H9 (cell line): ENCODE measurements at regions not wholly inside any gene's neighbourhood (a gene's known extent, or its start where the extent isn't known, plus 50 kb on each side); places are given as distances from the start of the nearest gene placed in this dataset.

Source experiments
- DNase-seq: peaks from one replicate; pipeline ENCODE4 v3.0.0-alpha.2; 2017
- H2AFZ ChIP-seq: one replicate; pipeline ENCODE4 v1.6.1; 2013; ENCODE audit warnings: mild to moderate bottlenecking, low read length, control low read depth, moderate library complexity
- H2AK5ac ChIP-seq: 2 replicates; pipeline ENCODE4 v1.6.1; 2013; ENCODE audit warnings: low read length, control low read depth, mixed read lengths; ENCODE audit not compliant: insufficient read length
- H2BK120ac ChIP-seq: one replicate; pipeline ENCODE4 v1.6.1; 2013; ENCODE audit warnings: low read depth, mild to moderate bottlenecking, low read length, control low read depth, inconsistent platforms; ENCODE audit not compliant: poor library complexity, severe bottlenecking
- H2BK12ac ChIP-seq: 2 replicates; pipeline ENCODE4 v1.6.1; 2013; ENCODE audit warnings: low read length, control low read depth, mixed read lengths, low read depth; ENCODE audit not compliant: insufficient read length
- H2BK15ac ChIP-seq: 2 replicates; pipeline ENCODE4 v1.6.1; 2013; ENCODE audit warnings: low read depth, low read length, control low read depth
- H2BK20ac ChIP-seq: one replicate; pipeline ENCODE4 v1.6.1; 2013; ENCODE audit warnings: low read depth, mild to moderate bottlenecking, low read length, control low read depth, inconsistent platforms; ENCODE audit not compliant: poor library complexity, severe bottlenecking
- H2BK5ac ChIP-seq: 2 replicates; pipeline ENCODE4 v1.6.1; 2013; ENCODE audit warnings: low read length, control low read depth, mixed read lengths; ENCODE audit not compliant: insufficient read length
- H3K14ac ChIP-seq: 2 replicates; pipeline ENCODE4 v1.6.1; 2013; ENCODE audit warnings: low read length, control low read depth; ENCODE audit not compliant: insufficient read depth
- H3K18ac ChIP-seq: 2 replicates; pipeline ENCODE4 v1.6.1; 2013; ENCODE audit warnings: low read depth, mild to moderate bottlenecking, mixed read lengths, low read length, control low read depth; ENCODE audit not compliant: insufficient read length
- H3K23ac ChIP-seq: 2 replicates; pipeline ENCODE4 v1.6.1; 2013; ENCODE audit warnings: low read length, control low read depth, mixed read lengths, low read depth; ENCODE audit not compliant: insufficient read length
- H3K23me2 ChIP-seq: 2 replicates; pipeline ENCODE4 v1.6.1; 2013; ENCODE audit warnings: low read depth, mild to moderate bottlenecking, mixed read lengths, low read length, control low read depth; ENCODE audit not compliant: insufficient read length, poor library complexity, severe bottlenecking
- H3K27ac ChIP-seq: 2 replicates; pipeline ENCODE4 v1.5.1; 2013; ENCODE audit warnings: low read length, control low read depth, mixed read lengths, low read depth; ENCODE audit not compliant: insufficient read length
- H3K27me3 ChIP-seq: 2 replicates; pipeline ENCODE4 v1.6.1; 2013; ENCODE audit warnings: low read length, control low read depth, inconsistent platforms; ENCODE audit not compliant: insufficient read depth
- H3K4ac ChIP-seq: 2 replicates; pipeline ENCODE4 v1.6.1; 2013; ENCODE audit warnings: low read depth, mild to moderate bottlenecking, control low read depth, inconsistent platforms, low read length, moderate library complexity
- H3K4me1 ChIP-seq: 2 replicates; pipeline ENCODE4 v1.6.1; 2013; ENCODE audit warnings: low read length, control low read depth, inconsistent platforms; ENCODE audit not compliant: insufficient read depth
- H3K4me2 ChIP-seq: 2 replicates; pipeline ENCODE4 v1.6.1; 2013; ENCODE audit warnings: low read length, control low read depth, mixed read lengths; ENCODE audit not compliant: insufficient read length, insufficient read depth
- H3K56ac ChIP-seq: 2 replicates; pipeline ENCODE4 v1.6.1; 2013; ENCODE audit warnings: low read depth, mild to moderate bottlenecking, mixed read lengths, low read length, control low read depth; ENCODE audit not compliant: insufficient read length
- H3K79me1 ChIP-seq: 2 replicates; pipeline ENCODE4 v1.6.1; 2013; ENCODE audit warnings: low read depth, mild to moderate bottlenecking, moderate library complexity, low read length, control low read depth, inconsistent platforms; ENCODE audit not compliant: insufficient read depth, poor library complexity, severe bottlenecking
- H3K79me2 ChIP-seq: 2 replicates; pipeline ENCODE4 v1.6.1; 2013; ENCODE audit warnings: low read length, control low read depth, inconsistent platforms; ENCODE audit not compliant: insufficient read depth
- H3K9ac ChIP-seq: 2 replicates; pipeline ENCODE4 v1.6.1; 2013; ENCODE audit warnings: low read length, control low read depth, mixed read lengths; ENCODE audit not compliant: insufficient read length; ENCODE audit errors: extremely low read depth
- H3K9me3 ChIP-seq: one replicate; pipeline ENCODE4 v1.6.1; 2013; ENCODE audit warnings: low read depth, low read length, inconsistent platforms; ENCODE audit not compliant: control insufficient read depth
- H3T11ph ChIP-seq: one replicate; pipeline ENCODE4 v1.6.1; 2013; ENCODE audit warnings: mild to moderate bottlenecking, low read length, control low read depth, inconsistent platforms
- H4K20me1 ChIP-seq: one replicate; pipeline ENCODE4 v1.6.1; 2013; ENCODE audit not compliant: control insufficient read depth, insufficient read length, insufficient read depth
- H4K5ac ChIP-seq: 2 replicates; pipeline ENCODE4 v1.6.1; 2013; ENCODE audit warnings: low read depth, mild to moderate bottlenecking, mixed read lengths, low read length, control low read depth; ENCODE audit not compliant: insufficient read length
- H4K8ac ChIP-seq: replicated peaks from 2 replicates; pipeline ENCODE4 v1.6.1; 2013; ENCODE audit warnings: low read length, control low read depth, mixed read lengths, low read depth; ENCODE audit not compliant: insufficient read length
- H4K91ac ChIP-seq: 2 replicates; pipeline ENCODE4 v1.6.1; 2013; ENCODE audit warnings: low read depth, mild to moderate bottlenecking, moderate library complexity, mixed read lengths, low read length, control low read depth; ENCODE audit not compliant: insufficient read length
- H3K27ac Mint-ChIP-seq, 3 experiments: 2 replicates in 2 of 3; 3 replicates in 1 of 3; pipeline ENCODE4 v1.8.0; 2020 to 2021; ENCODE audit warnings: mixed read lengths in 3 of 3, mild to moderate bottlenecking in 1 of 3, moderate library complexity in 1 of 3
- H3K27me3 Mint-ChIP-seq: 2 replicates; pipeline ENCODE4 v1.8.0; 2021; ENCODE audit warnings: low read depth, mild to moderate bottlenecking, moderate library complexity, mixed read lengths
- H3K36me3 Mint-ChIP-seq, 3 experiments: 2 replicates in 2 of 3; 3 replicates in 1 of 3; pipeline ENCODE4 v1.8.0; 2020 to 2021; ENCODE audit warnings: low read depth in 3 of 3, mixed read lengths in 3 of 3; ENCODE audit not compliant: insufficient read depth in 1 of 3
- H3K4me1 Mint-ChIP-seq, 2 experiments: 2 replicates each; pipeline ENCODE4 v1.8.0; 2020; ENCODE audit warnings: mixed read lengths in 2 of 2
- H3K4me3 Mint-ChIP-seq, 2 experiments: 2 replicates in 1 of 2; 3 replicates in 1 of 2; pipeline ENCODE4 v1.8.0; 2020 to 2021; ENCODE audit warnings: mild to moderate bottlenecking in 2 of 2, mixed read lengths in 2 of 2, moderate library complexity in 1 of 2
- H3K9me3 Mint-ChIP-seq, 2 experiments: 2 replicates in 1 of 2; 3 replicates in 1 of 2; pipeline ENCODE4 v1.8.0; 2020; ENCODE audit warnings: mild to moderate bottlenecking in 2 of 2, mixed read lengths in 2 of 2, moderate library complexity in 1 of 2
- WGBS: extraction: QIAGEN DNeasy Blood & Tissue Kit; methylation state at CpG from one replicate; pipeline ENCODE4 v1.1.7; 2013; ENCODE audit warnings: missing lambda C conversion rate, low lambda C conversion rate, mixed read lengths; ENCODE audit not compliant: insufficient read length; ENCODE audit errors: extremely low coverage; 5-methylcytosine and 5-hydroxymethylcytosine counted together
- TF ChIP-seq, protein P1 (sequence below): fragments of 200-600 bp; sonication (generic); conservative IDR thresholded peaks from 3 replicates; pipeline ENCODE4 v1.8.0; 2021; ENCODE audit warnings: antibody characterized with exemption, mild to moderate bottlenecking

DNA sequence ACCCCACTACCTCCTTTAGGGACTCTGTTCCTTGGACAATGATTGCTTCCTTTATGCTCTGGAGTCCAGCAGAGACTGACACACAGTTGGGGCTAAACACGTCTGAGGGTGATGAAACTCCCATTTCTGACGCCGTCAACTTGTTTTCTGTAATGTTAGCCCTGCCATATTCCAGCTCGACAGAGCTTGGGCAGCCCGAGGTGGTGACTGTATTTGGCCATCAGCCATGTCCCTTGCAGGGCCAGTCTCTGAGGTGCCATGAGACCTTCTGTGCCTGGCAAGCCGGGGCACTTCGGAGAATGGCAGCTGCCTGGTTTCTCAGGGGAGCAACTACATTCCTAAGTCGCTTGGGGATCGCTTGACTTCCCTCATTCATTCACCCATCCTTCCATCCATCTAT is 278.9 kb upstream of the TNRC6C start:
- Histone ChIP-seq H4K20me1 (peaks cover 2% of the 10 kb centered on the region), H2BK20ac (no peak overlapping the region), H2BK15ac (no peak overlapping the region), H3K9me3 (no peaks in the 10 kb centered on the region), H3K4me1 (peaks cover 1% of the 10 kb centered on the region; the same call in 1 of the 2 replicates), H2BK120ac (no peak overlapping the region), H3K18ac (no peak overlapping the region), H2AK5ac (no peak overlapping the region), H4K5ac (no peak overlapping the region), H3K23ac (no peak overlapping the region), H4K8ac (no peak overlapping the region), H3K79me1 (no peaks in the 10 kb centered on the region), H3T11ph (no peak overlapping the region), H3K14ac (no peak overlapping the region), H3K4me2 (no peak overlapping the region), H3K79me2 (no peaks in the 10 kb centered on the region), H4K91ac (no peak overlapping the region), H3K23me2 (no peaks in the 10 kb centered on the region), H3K27ac (no peak overlapping the region), H2BK5ac (no peak overlapping the region), H3K27me3 (no peaks in the 10 kb centered on the region; the same call in 1 of the 2 replicates), H3K4ac (no peak overlapping the region), H2BK12ac (no peak overlapping the region), H2AFZ (no peak overlapping the region), H3K9ac (no peak overlapping the region), H3K56ac (no peak overlapping the region)
- Mint-ChIP-seq H3K27me3 (peaks cover 24% of the 10 kb centered on the region), H3K36me3 (no peaks in the 10 kb centered on the region), H3K27ac (no peak overlapping the region), H3K4me3 (no peak overlapping the region), H3K4me1 (peaks cover under 1 to 15% of the 10 kb centered on the region in 2 experiments; a peak in 3 of 4 replicates), H3K9me3 (no peaks in the 10 kb centered on the region)
- WGBS, result no CpG with 5 or more reads among the region's 9 CpGs
- DNase-seq, result no peak
- TF ChIP-seq, protein P1, sequence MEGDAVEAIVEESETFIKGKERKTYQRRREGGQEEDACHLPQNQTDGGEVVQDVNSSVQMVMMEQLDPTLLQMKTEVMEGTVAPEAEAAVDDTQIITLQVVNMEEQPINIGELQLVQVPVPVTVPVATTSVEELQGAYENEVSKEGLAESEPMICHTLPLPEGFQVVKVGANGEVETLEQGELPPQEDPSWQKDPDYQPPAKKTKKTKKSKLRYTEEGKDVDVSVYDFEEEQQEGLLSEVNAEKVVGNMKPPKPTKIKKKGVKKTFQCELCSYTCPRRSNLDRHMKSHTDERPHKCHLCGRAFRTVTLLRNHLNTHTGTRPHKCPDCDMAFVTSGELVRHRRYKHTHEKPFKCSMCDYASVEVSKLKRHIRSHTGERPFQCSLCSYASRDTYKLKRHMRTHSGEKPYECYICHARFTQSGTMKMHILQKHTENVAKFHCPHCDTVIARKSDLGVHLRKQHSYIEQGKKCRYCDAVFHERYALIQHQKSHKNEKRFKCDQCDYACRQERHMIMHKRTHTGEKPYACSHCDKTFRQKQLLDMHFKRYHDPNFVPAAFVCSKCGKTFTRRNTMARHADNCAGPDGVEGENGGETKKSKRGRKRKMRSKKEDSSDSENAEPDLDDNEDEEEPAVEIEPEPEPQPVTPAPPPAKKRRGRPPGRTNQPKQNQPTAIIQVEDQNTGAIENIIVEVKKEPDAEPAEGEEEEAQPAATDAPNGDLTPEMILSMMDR, result no peak
